ENCODE measurements at regions not wholly inside any gene's neighbourhood (a gene's known extent, or its start where the extent isn't known, plus 50 kb on each side); places are given as distances from the start of the nearest gene placed in this dataset.
"Not testable (repeated sequence)": the region's sequence is repeated elsewhere in the genome, so short reads cannot be mapped to it uniquely, and the experiment has no call there.

- ATAC-seq; DNase-seq; H3K9me3 ChIP-seq; H3K27ac ChIP-seq; H3K4me1 ChIP-seq; H3K36me3 ChIP-seq; H3K4me3 ChIP-seq; H3K27me3 ChIP-seq; in situ Hi-C loops (cut with MboI; ENCODE audit: low sequenced_read_pairs in 4 of 4); intact Hi-C loops (cut with DNase I; ENCODE audit: low total_unique reads): not testable (repeated sequence)
Measured at GRCh38 chr2:87691899-87692592, 55.8 kb upstream of the PLGLB2 start.

DNA sequence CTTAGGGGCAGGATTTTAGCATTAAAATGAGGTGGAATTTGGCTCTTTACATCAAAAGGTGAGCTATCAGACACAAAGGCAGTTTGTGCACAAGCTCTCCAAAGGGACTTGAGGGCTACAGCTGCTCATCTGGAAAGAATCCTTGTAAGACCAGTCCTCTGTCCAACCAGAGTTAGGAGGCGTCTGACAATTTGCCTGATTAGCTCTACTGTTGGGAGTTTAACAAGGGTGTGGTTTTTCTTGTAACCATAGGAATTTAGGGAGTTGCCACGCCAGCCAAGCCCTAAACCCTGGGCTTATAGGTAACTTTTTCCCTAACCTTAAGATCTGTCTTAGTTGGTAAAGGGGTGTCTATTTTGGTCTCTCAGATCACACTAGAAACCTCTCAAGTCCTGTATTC is 55.0 kb upstream of the PLGLB2 start:
- H3K4me3 ChIP-seq; H3K9me3 ChIP-seq; in situ Hi-C loops (cut with MboI; ENCODE audit: low sequenced_read_pairs in 4 of 4); H3K27me3 ChIP-seq; H3K36me3 ChIP-seq; DNase-seq; ATAC-seq; H3K4me1 ChIP-seq; intact Hi-C loops (cut with DNase I; ENCODE audit: low total_unique reads); H3K27ac ChIP-seq: not testable (repeated sequence)

DNA sequence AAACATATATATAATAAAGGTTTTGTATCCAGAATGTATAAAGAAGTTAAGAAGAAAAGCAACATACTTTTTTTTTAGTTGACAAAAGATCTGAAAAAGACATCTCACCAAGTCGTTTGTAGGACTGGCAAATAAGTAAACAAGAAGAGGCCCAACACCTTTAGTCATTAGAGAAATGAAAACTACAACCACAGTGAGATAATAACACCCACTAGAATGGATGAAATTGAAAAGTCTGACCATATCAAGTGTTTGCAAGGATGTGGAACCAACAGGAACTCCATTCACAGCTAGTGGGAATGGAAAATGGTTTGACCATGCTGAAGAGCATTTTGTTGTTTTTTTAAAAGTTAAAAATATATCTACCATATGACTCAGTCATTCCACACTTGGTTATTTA is 54.0 kb upstream of the PLGLB2 start:
- H3K4me3 ChIP-seq; H3K9me3 ChIP-seq; H3K4me1 ChIP-seq; DNase-seq; intact Hi-C loops (cut with DNase I; ENCODE audit: low total_unique reads); ATAC-seq; H3K36me3 ChIP-seq; H3K27me3 ChIP-seq; in situ Hi-C loops (cut with MboI; ENCODE audit: low sequenced_read_pairs in 4 of 4); H3K27ac ChIP-seq: not testable (repeated sequence)

- H3K4me3 ChIP-seq; H3K36me3 ChIP-seq; ATAC-seq; in situ Hi-C loops (cut with MboI; ENCODE audit: low sequenced_read_pairs in 4 of 4); H3K4me1 ChIP-seq; DNase-seq; H3K9me3 ChIP-seq; intact Hi-C loops (cut with DNase I; ENCODE audit: low total_unique reads); H3K27ac ChIP-seq; H3K27me3 ChIP-seq: not testable (repeated sequence)
Measured at GRCh38 chr2:87695596-87696323, 52.1 kb upstream of the PLGLB2 start.

MicroRNA genes in the stretch of these regions (microRNA counts, 767-probe panel; counts per million panel counts)
- 356 to 448 counts per million in 2 donors for microRNA hsa-miR-4435

Small RNAs in the stretch of these regions (microRNA-seq; reads per million reads assigned to microRNA genes)
- gene MIR4771-1 (ENCODE audit: borderline replicate concordance in 2 of 2) = 0 reads per million in 2 donors
